Progenitor cell of endocrine pancreas (in vitro differentiated cells): ENCODE measurements at regions not wholly inside any gene's neighbourhood (a gene's known extent, or its start where the extent isn't known, plus 50 kb on each side); places are given as distances from the start of the nearest gene placed in this dataset.

Experiments used
- DNase-seq: peaks from one replicate; pipeline ENCODE4 v3.0.0; 2021; ENCODE audit warnings: low spot score; ENCODE audit not compliant: unreplicated experiment
- H3K27ac Mint-ChIP-seq: 2 replicates; pipeline ENCODE4 v1.8.0; 2021; ENCODE audit warnings: mild to moderate bottlenecking, moderate library complexity, mixed read lengths
- H3K27me3 Mint-ChIP-seq: 2 replicates; pipeline ENCODE4 v1.8.0; 2021; ENCODE audit warnings: mixed read lengths
- H3K36me3 Mint-ChIP-seq: 2 replicates; pipeline ENCODE4 v1.8.0; 2022; ENCODE audit warnings: mixed read lengths; ENCODE audit not compliant: insufficient read depth
- H3K4me1 Mint-ChIP-seq: 2 replicates; pipeline ENCODE4 v1.8.0; 2021; ENCODE audit warnings: low read depth, mixed read lengths
- H3K4me3 Mint-ChIP-seq: 2 replicates; pipeline ENCODE4 v1.8.0; 2021; ENCODE audit warnings: low read depth, mild to moderate bottlenecking, moderate library complexity, mixed read lengths
- H3K9me3 Mint-ChIP-seq: 2 replicates; pipeline ENCODE4 v1.8.0; 2021; ENCODE audit warnings: low read depth, mixed read lengths
- TF ChIP-seq, protein P1 (sequence below): fragments of 200-600 bp; sonication (generic); IDR thresholded peaks from one replicate; pipeline ENCODE4 v1.5.0; 2021; ENCODE audit warnings: antibody characterized with exemption, mild to moderate bottlenecking; ENCODE audit not compliant: unreplicated experiment

DNA sequence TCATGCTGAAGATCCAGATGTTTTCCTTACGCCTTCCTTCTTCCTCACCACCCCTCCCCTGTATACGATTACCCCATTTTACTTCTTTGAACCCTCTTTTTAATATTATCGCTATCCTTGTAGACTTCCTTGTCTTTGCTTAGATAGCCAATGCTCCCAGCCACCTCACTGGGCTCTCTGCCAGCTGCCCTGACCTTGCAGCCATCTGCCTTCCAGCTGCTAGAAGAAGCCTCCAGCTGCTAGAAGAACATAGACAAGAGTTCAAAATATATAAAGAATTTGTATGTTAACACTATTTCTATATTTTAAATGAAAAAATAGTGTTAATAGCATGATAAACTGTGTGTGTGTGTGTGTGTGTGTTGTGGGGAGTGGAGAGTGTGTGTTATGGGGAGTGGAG is 374.7 kb downstream of the ANKRD50 start:
- no peak overlapping the region for H3K4me3 Mint-ChIP-seq
- TF ChIP-seq, protein P1, sequence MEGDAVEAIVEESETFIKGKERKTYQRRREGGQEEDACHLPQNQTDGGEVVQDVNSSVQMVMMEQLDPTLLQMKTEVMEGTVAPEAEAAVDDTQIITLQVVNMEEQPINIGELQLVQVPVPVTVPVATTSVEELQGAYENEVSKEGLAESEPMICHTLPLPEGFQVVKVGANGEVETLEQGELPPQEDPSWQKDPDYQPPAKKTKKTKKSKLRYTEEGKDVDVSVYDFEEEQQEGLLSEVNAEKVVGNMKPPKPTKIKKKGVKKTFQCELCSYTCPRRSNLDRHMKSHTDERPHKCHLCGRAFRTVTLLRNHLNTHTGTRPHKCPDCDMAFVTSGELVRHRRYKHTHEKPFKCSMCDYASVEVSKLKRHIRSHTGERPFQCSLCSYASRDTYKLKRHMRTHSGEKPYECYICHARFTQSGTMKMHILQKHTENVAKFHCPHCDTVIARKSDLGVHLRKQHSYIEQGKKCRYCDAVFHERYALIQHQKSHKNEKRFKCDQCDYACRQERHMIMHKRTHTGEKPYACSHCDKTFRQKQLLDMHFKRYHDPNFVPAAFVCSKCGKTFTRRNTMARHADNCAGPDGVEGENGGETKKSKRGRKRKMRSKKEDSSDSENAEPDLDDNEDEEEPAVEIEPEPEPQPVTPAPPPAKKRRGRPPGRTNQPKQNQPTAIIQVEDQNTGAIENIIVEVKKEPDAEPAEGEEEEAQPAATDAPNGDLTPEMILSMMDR = no peak
- peaks cover 1% of the 10 kb centered on the region for H3K4me1 Mint-ChIP-seq
- no peaks in the 10 kb centered on the region for H3K9me3 Mint-ChIP-seq
- no peak for DNase-seq
- H3K27me3 Mint-ChIP-seq = no peaks in the 10 kb centered on the region
- H3K27ac Mint-ChIP-seq = no peak overlapping the region
- no peaks in the 10 kb centered on the region for H3K36me3 Mint-ChIP-seq

DNA sequence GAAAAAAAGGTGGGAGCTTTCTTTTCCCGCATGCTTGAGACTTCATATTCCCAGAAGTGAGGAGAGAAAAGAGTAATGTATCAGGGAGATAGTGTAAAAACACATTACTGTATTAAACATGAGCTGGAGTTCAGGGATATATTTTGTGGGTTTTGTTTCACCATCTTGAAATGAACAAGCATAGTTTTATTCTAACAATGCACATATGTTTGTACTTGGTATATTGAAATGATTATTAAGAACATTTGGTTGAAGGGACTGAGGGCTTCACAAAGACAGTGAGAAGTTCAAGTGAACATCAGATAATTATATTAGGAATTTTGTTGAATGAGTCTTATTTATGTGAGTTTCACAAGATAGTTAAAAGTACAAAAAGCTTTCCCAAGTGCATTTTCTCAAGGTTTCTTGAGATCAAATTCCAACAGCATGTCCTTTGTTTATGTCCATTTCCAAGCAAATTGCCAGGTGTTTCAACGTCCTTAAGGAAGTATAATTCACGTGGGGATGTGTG is 368.8 kb downstream of the ANKRD50 start:
- Mint-ChIP-seq H3K4me3 (no peak overlapping the region), H3K4me1 (no peaks in the 10 kb centered on the region), H3K27ac (no peak overlapping the region), H3K27me3 (no peaks in the 10 kb centered on the region), H3K9me3 (no peaks in the 10 kb centered on the region), H3K36me3 (no peaks in the 10 kb centered on the region)
- TF ChIP-seq, protein P1 = no peak
- DNase-seq = no peak

DNA sequence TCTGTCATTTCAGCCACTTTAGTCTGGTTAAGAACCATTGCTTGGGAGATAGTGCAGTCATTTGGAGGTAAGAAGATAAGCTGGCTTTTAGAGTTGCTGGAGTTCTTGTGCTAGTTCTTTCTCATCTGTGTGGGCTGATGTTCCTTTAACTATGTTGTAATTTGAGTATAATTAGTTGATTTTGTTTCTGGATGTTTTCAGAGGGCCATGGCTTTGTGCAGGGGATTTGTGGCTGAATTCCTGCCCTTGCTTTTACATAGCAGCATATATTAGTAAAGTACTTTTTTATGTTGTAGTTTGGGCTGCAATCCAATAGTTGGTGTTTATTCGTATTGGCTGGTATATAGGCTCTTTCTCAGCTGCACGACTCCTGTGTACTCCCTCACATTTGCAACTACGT is 339.6 kb downstream of the ANKRD50 start:
- no peak overlapping the region for H3K4me3 Mint-ChIP-seq
- H3K9me3 Mint-ChIP-seq = peaks cover 15% of the 10 kb centered on the region

DNA sequence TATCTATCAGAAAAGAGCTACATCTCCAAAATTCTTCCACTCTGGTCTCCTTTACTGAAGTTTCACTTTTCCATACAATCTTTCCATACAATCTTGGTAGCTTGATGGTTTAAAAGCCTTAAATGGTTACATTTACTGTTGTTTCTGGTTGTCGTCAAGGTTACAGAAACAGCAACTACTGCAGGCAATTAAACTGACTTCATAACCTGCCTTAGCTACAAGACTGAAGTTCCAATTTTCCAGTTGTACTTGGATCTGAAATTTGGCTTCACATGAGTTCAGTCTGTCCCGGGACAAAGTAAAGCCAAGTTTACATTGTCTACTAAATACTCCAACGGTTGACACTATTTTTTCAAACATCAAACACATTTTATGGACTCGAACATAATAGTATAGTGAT is 326.4 kb downstream of the ANKRD50 start:
- Mint-ChIP-seq H3K4me3 (no peak overlapping the region), H3K36me3 (no peaks in the 10 kb centered on the region), H3K27me3 (no peaks in the 10 kb centered on the region), H3K27ac (no peak overlapping the region), H3K9me3 (no peaks in the 10 kb centered on the region), H3K4me1 (peaks cover 8% of the 10 kb centered on the region)
- TF ChIP-seq, protein P1 = no peak
- DNase-seq = no peak

More for the DNA sequence above, 339.6 kb downstream of the ANKRD50 start:
- no peak for DNase-seq
- H3K27ac Mint-ChIP-seq = no peak overlapping the region
- TF ChIP-seq, protein P1 = no peak
- H3K4me1 Mint-ChIP-seq = no peaks in the 10 kb centered on the region
- H3K27me3 Mint-ChIP-seq = no peaks in the 10 kb centered on the region
- H3K36me3 Mint-ChIP-seq = no peaks in the 10 kb centered on the region

DNA sequence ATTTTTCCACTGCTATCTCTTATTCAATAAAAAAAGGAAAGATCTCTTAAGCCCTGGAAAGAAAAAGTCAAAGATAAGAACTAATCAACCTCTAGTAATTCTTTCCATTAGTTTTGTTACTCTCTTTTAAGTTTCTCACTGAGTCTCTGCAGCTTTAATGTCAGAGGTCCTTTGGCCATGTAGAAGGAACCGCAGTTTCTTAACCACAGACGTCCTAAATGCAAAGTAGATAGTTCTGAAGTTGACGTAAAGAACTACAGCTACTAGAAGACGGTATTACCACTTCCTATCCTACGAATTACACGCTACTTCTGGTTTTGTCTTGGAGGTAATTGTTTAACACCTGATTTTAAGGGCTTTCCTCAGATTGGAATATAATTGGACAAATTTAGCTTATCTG is 325.9 kb downstream of the ANKRD50 start:
- H3K4me1 Mint-ChIP-seq = peaks cover 8% of the 10 kb centered on the region
- TF ChIP-seq, protein P1 = no peak
- H3K9me3 Mint-ChIP-seq = no peaks in the 10 kb centered on the region
- no peak overlapping the region for H3K27ac Mint-ChIP-seq
- H3K36me3 Mint-ChIP-seq = no peaks in the 10 kb centered on the region
- no peak for DNase-seq
- no peaks in the 10 kb centered on the region for H3K27me3 Mint-ChIP-seq
- H3K4me3 Mint-ChIP-seq = no peak overlapping the region
